ENCODE measurements at regions not wholly inside any gene's neighbourhood (a gene's known extent, or its start where the extent isn't known, plus 50 kb on each side); places are given as distances from the start of the nearest gene placed in this dataset.

- no peak for DNase-seq
These were observed 52.1 kb upstream of the PCDH10 start for GRCh38 chr4:133096972-133097371.

Measured in NCI-H187 (cell line).